ENCODE measurements at regions not wholly inside any gene's neighbourhood (a gene's known extent, or its start where the extent isn't known, plus 50 kb on each side); places are given as distances from the start of the nearest gene placed in this dataset.

DNA sequence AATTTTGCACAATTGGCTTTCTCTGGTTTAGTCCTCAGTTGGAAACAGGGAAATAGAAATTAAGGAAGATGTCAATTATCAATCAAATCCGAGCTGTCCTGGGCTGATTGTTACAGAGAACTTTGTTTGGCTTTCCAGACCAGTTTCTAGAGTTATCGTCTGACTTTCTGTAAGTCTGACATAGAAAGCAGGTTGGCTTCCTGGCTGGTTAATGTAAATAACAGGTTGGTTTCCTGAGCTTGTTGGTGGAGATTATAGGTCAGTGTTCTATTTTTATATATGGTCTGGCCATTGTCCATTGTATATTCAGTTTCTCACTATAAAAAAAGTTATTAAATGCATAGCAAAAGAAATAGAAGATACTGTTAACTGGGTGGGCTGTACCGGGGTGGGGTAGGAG lies 204.8 kb downstream of the MBD2 start:
- TF ChIP-seq POLR2A (IDR thresholded peaks at IDR 0.05) (no peak), POLR2AphosphoS5 (IDR thresholded peaks at IDR 0.05) (no peak), EP300 (IDR thresholded peaks at IDR 0.05) (no peak)
- TF ChIP-seq, protein P1, sequence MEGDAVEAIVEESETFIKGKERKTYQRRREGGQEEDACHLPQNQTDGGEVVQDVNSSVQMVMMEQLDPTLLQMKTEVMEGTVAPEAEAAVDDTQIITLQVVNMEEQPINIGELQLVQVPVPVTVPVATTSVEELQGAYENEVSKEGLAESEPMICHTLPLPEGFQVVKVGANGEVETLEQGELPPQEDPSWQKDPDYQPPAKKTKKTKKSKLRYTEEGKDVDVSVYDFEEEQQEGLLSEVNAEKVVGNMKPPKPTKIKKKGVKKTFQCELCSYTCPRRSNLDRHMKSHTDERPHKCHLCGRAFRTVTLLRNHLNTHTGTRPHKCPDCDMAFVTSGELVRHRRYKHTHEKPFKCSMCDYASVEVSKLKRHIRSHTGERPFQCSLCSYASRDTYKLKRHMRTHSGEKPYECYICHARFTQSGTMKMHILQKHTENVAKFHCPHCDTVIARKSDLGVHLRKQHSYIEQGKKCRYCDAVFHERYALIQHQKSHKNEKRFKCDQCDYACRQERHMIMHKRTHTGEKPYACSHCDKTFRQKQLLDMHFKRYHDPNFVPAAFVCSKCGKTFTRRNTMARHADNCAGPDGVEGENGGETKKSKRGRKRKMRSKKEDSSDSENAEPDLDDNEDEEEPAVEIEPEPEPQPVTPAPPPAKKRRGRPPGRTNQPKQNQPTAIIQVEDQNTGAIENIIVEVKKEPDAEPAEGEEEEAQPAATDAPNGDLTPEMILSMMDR (IDR thresholded peaks at IDR 0.05), result no peak
